GM11168 (cell line): ENCODE measurements at regions not wholly inside any gene's neighbourhood (a gene's known extent, or its start where the extent isn't known, plus 50 kb on each side); places are given as distances from the start of the nearest gene placed in this dataset.

ENCODE experiments used
- in situ Hi-C: fragments of 300-500 bp; cut with MboI; formaldehyde crosslinking; loops from one replicate; pipeline ENCODE4 v1.12.0; 2022; ENCODE audit warnings: low sequenced_read_pairs; ENCODE audit not compliant: unreplicated experiment

GRCh38 chr3:81958972-81959640 is 197.7 kb upstream of the GBE1 start:
- in situ Hi-C loops: no loop called here

- in situ Hi-C loops: no loop called here
These were observed 194.4 kb upstream of the GBE1 start for GRCh38 chr3:81955878-81956277.

- in situ Hi-C loops: no loop called here
These were observed 191.7 kb upstream of the GBE1 start for GRCh38 chr3:81953111-81953510.

- in situ Hi-C loops: no loop called here
These were observed 190.7 kb upstream of the GBE1 start for GRCh38 chr3:81952141-81952540.

- in situ Hi-C loops: no loop called here
These were observed 190.2 kb upstream of the GBE1 start for GRCh38 chr3:81951636-81952035.

GRCh38 chr3:81951106-81951505 is 189.7 kb upstream of the GBE1 start:
- in situ Hi-C loops: no loop called here

- in situ Hi-C loops: no loop called here
These were observed 185.9 kb upstream of the GBE1 start for GRCh38 chr3:81947359-81947758.

GRCh38 chr3:81938681-81939080 is 177.2 kb upstream of the GBE1 start:
- in situ Hi-C loops: no loop called here

GRCh38 chr3:81936817-81937216 is 175.4 kb upstream of the GBE1 start:
- in situ Hi-C loops: no loop called here

- in situ Hi-C loops: no loop called here
These were observed 171.2 kb upstream of the GBE1 start for GRCh38 chr3:81932681-81933080.

GRCh38 chr3:81931265-81932251 is 170.1 kb upstream of the GBE1 start:
- in situ Hi-C loops: no loop called here

- in situ Hi-C loops: no loop called here
These were observed 168.3 kb upstream of the GBE1 start for GRCh38 chr3:81929697-81930096.

GRCh38 chr3:81927811-81928210 is 166.4 kb upstream of the GBE1 start:
- in situ Hi-C loops: no loop called here

- in situ Hi-C loops: no loop called here
These were observed 163.9 kb upstream of the GBE1 start for GRCh38 chr3:81925385-81925784.

- in situ Hi-C loops: no loop called here
These were observed 161.6 kb upstream of the GBE1 start for GRCh38 chr3:81923038-81923437.

- in situ Hi-C loops: no loop called here
These were observed 161.0 kb upstream of the GBE1 start for GRCh38 chr3:81922404-81922803.

- in situ Hi-C loops: no loop called here
These were observed 159.4 kb upstream of the GBE1 start for GRCh38 chr3:81920816-81921215.

- in situ Hi-C loops: no loop called here
These were observed 155.4 kb upstream of the GBE1 start for GRCh38 chr3:81916890-81917289.

- in situ Hi-C loops: no loop called here
These were observed 152.6 kb upstream of the GBE1 start for GRCh38 chr3:81913886-81914663.

GRCh38 chr3:81911221-81911620 is 149.8 kb upstream of the GBE1 start:
- in situ Hi-C loops: no loop called here
